PC-9 (cell line): ENCODE measurements at regions not wholly inside any gene's neighbourhood (a gene's known extent, or its start where the extent isn't known, plus 50 kb on each side); places are given as distances from the start of the nearest gene placed in this dataset.

Experiments used
- CTCF ChIP-seq: fragments of 200-600 bp; sonication (generic); conservative IDR thresholded peaks from 2 replicates; pipeline ENCODE4 v1.6.1; 2017; ENCODE audit warnings: mixed run types, antibody characterized with exemption, mild to moderate bottlenecking, moderate library complexity
- EZH2 ChIP-seq: fragments of 200-600 bp; sonication (generic); IDR thresholded peaks from 2 replicates; pipeline ENCODE4 v1.8.0; 2017; ENCODE audit warnings: antibody characterized with exemption, low read depth

- TF ChIP-seq CTCF (no peak), EZH2 (no peak)
These were observed 63.1 kb upstream of the GRAMD1B start for GRCh38 chr11:123366924-123367323.
